HG03432 (cell line): ENCODE measurements at regions not wholly inside any gene's neighbourhood (a gene's known extent, or its start where the extent isn't known, plus 50 kb on each side); places are given as distances from the start of the nearest gene placed in this dataset.
A peak's percentile ranks its signal among the peaks of the same experiment; 100 is the strongest.

Experiments used
- ATAC-seq: cut with Tn5 transposase; IDR thresholded peaks from one replicate; pipeline ENCODE4 v1.9.1; 2021; ENCODE audit warnings: mild to moderate bottlenecking, moderate library complexity; ENCODE audit not compliant: unreplicated experiment

- no peak for ATAC-seq
Observed at GRCh38 chr14:53896726-53897125, 59.9 kb downstream of the BMP4 start.

- peak; percentile 81 for ATAC-seq
Observed at GRCh38 chr14:53894456-53894855, 62.2 kb downstream of the BMP4 start.

- ATAC-seq, result peak; percentile 43
Observed at GRCh38 chr14:53893374-53893773, 63.3 kb downstream of the BMP4 start.

GRCh38 chr14:53890611-53891101 lies 66.0 kb downstream of the BMP4 start:
- no peak for ATAC-seq

- ATAC-seq, result peak; percentile 47
Observed at GRCh38 chr14:53888535-53889386, 67.9 kb downstream of the BMP4 start.

GRCh38 chr14:53885136-53885640 lies 71.4 kb downstream of the BMP4 start:
- ATAC-seq, result no peak

GRCh38 chr14:53884601-53885000 lies 72.0 kb downstream of the BMP4 start:
- ATAC-seq, result no peak

- no peak for ATAC-seq
Observed at GRCh38 chr14:53883739-53884138, 72.9 kb downstream of the BMP4 start.

- ATAC-seq, result no peak
Observed at GRCh38 chr14:53882684-53883083, 73.9 kb downstream of the BMP4 start.

GRCh38 chr14:53881921-53882320 lies 74.7 kb downstream of the BMP4 start:
- no peak for ATAC-seq

GRCh38 chr14:53881161-53881871 lies 75.3 kb downstream of the BMP4 start:
- no peak for ATAC-seq

GRCh38 chr14:53880761-53881160 lies 75.9 kb downstream of the BMP4 start:
- no peak for ATAC-seq

- no peak for ATAC-seq
Observed at GRCh38 chr14:53879747-53880146, 76.9 kb downstream of the BMP4 start.

- ATAC-seq, result no peak
Observed at GRCh38 chr14:53879022-53879686, 77.5 kb downstream of the BMP4 start.

GRCh38 chr14:53875324-53875897 lies 81.2 kb downstream of the BMP4 start:
- no peak for ATAC-seq

GRCh38 chr14:53874704-53875103 lies 81.9 kb downstream of the BMP4 start:
- no peak for ATAC-seq

GRCh38 chr14:53872681-53873089 lies 83.9 kb downstream of the BMP4 start:
- no peak for ATAC-seq

GRCh38 chr14:53871951-53872350 lies 84.7 kb downstream of the BMP4 start:
- no peak for ATAC-seq

GRCh38 chr14:53871011-53871410 lies 85.6 kb downstream of the BMP4 start:
- no peak for ATAC-seq

GRCh38 chr14:53865711-53866110 lies 90.9 kb downstream of the BMP4 start:
- no peak for ATAC-seq

GRCh38 chr14:53861781-53862180 lies 94.8 kb downstream of the BMP4 start:
- no peak for ATAC-seq
